Fibroblast of pulmonary artery (primary cell): ENCODE measurements at regions not wholly inside any gene's neighbourhood (a gene's known extent, or its start where the extent isn't known, plus 50 kb on each side); places are given as distances from the start of the nearest gene placed in this dataset.

Experiments used
- DNase-seq: peaks from one replicate; pipeline ENCODE4 v3.0.0-alpha.2; 2010; ENCODE audit warnings: low read depth
- H3K4me3 ChIP-seq: replicated peaks from 2 replicates; pipeline ENCODE4 v1.5.1; 2011; ENCODE audit warnings: low read depth, mild to moderate bottlenecking, control low read depth, low read length, moderate library complexity
- CTCF ChIP-seq: IDR thresholded peaks from 2 replicates; pipeline ENCODE4 v1.5.1; 2011; ENCODE audit warnings: mild to moderate bottlenecking, control low read depth, low read length, inconsistent platforms; ENCODE audit errors: missing control alignments

- no peak for DNase-seq
- H3K4me3 ChIP-seq, result no peak overlapping the region
- no peak for TF ChIP-seq CTCF
These were observed 628.3 kb downstream of the DNAH5 start for GRCh38 chr5:13316176-13316575.

DNA sequence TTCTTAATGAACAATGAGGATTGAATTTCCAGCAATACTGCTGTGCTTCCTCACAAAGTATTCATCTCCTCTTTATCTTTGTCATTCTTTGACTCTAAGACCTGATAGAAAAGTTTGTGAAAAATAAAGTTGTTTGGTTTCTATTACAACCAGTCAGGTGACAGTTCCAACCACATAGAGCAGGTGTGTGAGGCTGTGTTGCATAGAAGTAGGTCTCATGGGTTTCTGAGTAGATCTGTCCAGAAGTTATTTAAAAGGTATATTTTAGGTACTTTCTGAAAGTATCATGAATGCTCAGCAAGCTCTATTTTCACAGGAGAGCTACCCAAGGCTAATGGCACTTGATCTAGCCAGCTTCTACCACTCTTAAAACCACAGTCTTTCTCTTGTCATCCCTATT is 637.0 kb downstream of the DNAH5 start:
- no peak overlapping the region for H3K4me3 ChIP-seq
- TF ChIP-seq CTCF, result no peak
- no peak for DNase-seq

GRCh38 chr5:13303445-13303844 is 641.0 kb downstream of the DNAH5 start:
- H3K4me3 ChIP-seq, result no peak overlapping the region
- no peak for DNase-seq
- TF ChIP-seq CTCF, result no peak

GRCh38 chr5:13278811-13279210 is 665.7 kb downstream of the DNAH5 start:
- no peak for DNase-seq
- H3K4me3 ChIP-seq, result no peak overlapping the region
- no peak for TF ChIP-seq CTCF

DNA sequence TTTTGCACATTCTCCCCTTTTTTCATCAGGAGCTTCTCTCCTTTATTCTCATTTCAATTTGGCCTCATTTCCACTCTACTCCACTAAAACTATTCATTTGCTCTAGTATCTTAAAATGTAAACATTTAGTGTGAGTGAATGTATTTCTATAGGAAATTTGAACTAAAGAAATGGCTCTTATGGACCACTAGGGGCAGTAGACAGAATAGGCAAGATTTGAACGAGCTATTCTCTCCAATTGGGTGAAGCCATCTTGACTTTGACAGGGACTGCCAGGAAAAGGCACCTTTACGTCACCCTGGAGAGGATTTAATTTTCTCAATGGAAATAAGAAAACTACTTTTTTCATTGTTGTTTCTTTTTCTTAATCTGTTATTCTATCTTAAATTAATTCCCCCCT is 666.3 kb downstream of the DNAH5 start:
- DNase-seq, result no peak
- H3K4me3 ChIP-seq, result no peak overlapping the region
- peak; percentile 11 for TF ChIP-seq CTCF

- no peak for TF ChIP-seq CTCF
- no peak overlapping the region for H3K4me3 ChIP-seq
- no peak for DNase-seq
These were observed 668.3 kb downstream of the DNAH5 start for GRCh38 chr5:13276156-13276555.

GRCh38 chr5:13263701-13264100 is 680.8 kb downstream of the DNAH5 start:
- TF ChIP-seq CTCF, result no peak
- DNase-seq, result no peak

More at GRCh38 chr5:13263701-13264100, 680.8 kb downstream of the DNAH5 start:
- H3K4me3 ChIP-seq, result no peak overlapping the region
